Activated CD8-positive, alpha-beta T cell treated with anti-CD3 and anti-CD28 coated beads, Interleukin-2, amount 10 ng/mL, durations not matched to agents 7 days and 5 days (primary cell): ENCODE measurements at regions not wholly inside any gene's neighbourhood (a gene's known extent, or its start where the extent isn't known, plus 50 kb on each side); places are given as distances from the start of the nearest gene placed in this dataset.
"Not testable (repeated sequence)": the region's sequence is repeated elsewhere in the genome, so short reads cannot be mapped to it uniquely, and the experiment has no call there.

ENCODE experiments used
- ATAC-seq: fragments of 150-1000 bp; cut with Tn5 transposase; one replicate; pipeline ENCODE4 v1.10.0; 2021; ENCODE audit warnings: moderate library complexity
- CTCF ChIA-PET: fragments of 350-600 bp; sonication (Branson Sonifier 250); formaldehyde crosslinking; loops from one replicate; lab custom pipeline; 2021; ENCODE audit warnings: antibody characterized with exemption; lab: Charles Lee
- POLR2A ChIA-PET: fragments of 350-600 bp; sonication (Branson Sonifier 250); formaldehyde crosslinking; loops from one replicate; lab custom pipeline; 2021; ENCODE audit warnings: antibody characterized with exemption; lab: Charles Lee
- DNase-seq: peaks from one replicate; pipeline ENCODE4 v3.0.0-alpha.2; 2020
- H3K27ac Mint-ChIP-seq: one replicate; pipeline ENCODE4 v1.8.0; 2021; ENCODE audit warnings: mild to moderate bottlenecking, mixed read lengths
- H3K27me3 Mint-ChIP-seq: one replicate; pipeline ENCODE4 v1.8.0; 2021; ENCODE audit warnings: low read depth, mixed read lengths
- H3K36me3 Mint-ChIP-seq: one replicate; pipeline ENCODE4 v1.8.0; 2021; ENCODE audit warnings: low read depth, mixed read lengths
- H3K4me1 Mint-ChIP-seq: one replicate; pipeline ENCODE4 v1.8.0; 2021; ENCODE audit warnings: low read depth, mixed read lengths
- H3K4me3 Mint-ChIP-seq: one replicate; pipeline ENCODE4 v1.8.0; 2021; ENCODE audit warnings: mild to moderate bottlenecking, mixed read lengths
- H3K9me3 Mint-ChIP-seq: one replicate; pipeline ENCODE4 v1.8.0; 2022; ENCODE audit warnings: mixed read lengths; ENCODE audit not compliant: insufficient read depth

DNA sequence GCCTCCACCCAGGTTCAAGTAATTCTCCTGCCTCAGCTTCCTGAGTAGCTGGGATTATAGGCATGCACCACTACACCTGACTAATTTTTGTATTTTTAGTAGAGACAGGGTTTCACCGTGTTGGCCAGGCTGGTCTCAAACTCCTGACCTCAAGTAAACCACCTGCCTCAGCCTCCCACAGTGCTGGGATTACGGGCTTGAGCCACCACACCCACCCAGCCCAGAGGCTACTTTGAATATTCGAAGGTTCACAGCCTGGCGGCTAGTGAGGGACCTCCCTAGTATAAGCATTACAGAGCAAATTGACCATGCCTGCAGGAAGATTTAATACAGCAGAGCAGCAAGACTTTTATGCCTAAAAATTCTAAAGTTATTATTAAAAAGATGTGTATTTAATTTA lies 86.6 kb downstream of the SEPTIN7 start:
- H3K36me3 Mint-ChIP-seq: peaks cover 56% of the 10 kb centered on the region
- H3K27ac Mint-ChIP-seq, H3K27me3 Mint-ChIP-seq, H3K4me1 Mint-ChIP-seq, ATAC-seq, DNase-seq, H3K9me3 Mint-ChIP-seq, CTCF ChIA-PET, H3K4me3 Mint-ChIP-seq, POLR2A ChIA-PET: not testable (repeated sequence)

GRCh38 chr7:35889001-35889400 lies 88.1 kb downstream of the SEPTIN7 start:
- H3K27ac Mint-ChIP-seq: no peak overlapping the region
- H3K36me3 Mint-ChIP-seq: peaks cover 55% of the 10 kb centered on the region
- no peak overlapping the region for H3K4me3 Mint-ChIP-seq
- no peaks in the 10 kb centered on the region for H3K9me3 Mint-ChIP-seq
- DNase-seq: no peak
- H3K4me1 Mint-ChIP-seq: peaks cover 3% of the 10 kb centered on the region
- ChIA-PET POLR2A (interaction anchor here (0.6 kb wide), 1 partner anchor 441 kb away, joined by 4 read pairs; no protein-coding TSS in a partner anchor), CTCF (no interaction called here)
- no peak for ATAC-seq
- no peaks in the 10 kb centered on the region for H3K27me3 Mint-ChIP-seq

DNA sequence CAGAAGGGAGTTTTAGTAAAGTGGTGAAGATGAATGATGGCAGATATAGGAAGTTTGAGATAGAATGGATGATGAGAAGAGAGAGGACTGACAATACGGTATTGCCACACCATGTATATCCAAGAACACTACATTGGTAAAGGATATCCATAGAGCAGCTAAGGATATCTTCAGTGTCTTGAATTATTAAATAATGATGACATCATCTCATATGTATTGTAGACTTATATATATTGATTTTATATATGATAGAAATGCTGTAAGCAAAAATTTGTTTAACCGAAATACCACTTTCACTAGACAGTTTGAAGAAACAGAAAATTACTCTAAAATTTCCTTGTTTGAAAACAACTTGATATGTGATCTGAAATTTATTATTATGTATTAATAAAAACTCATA lies 89.0 kb downstream of the SEPTIN7 start:
- ATAC-seq: no peak
- no peaks in the 10 kb centered on the region for H3K9me3 Mint-ChIP-seq
- no peak for DNase-seq
- ChIA-PET POLR2A (no interaction called here), CTCF (interaction anchor here (2.6 kb wide), 1 partner anchor 17 kb away, joined by 10 read pairs; no protein-coding TSS in a partner anchor)
- H3K27me3 Mint-ChIP-seq: no peaks in the 10 kb centered on the region
- H3K27ac Mint-ChIP-seq: no peak overlapping the region
- H3K36me3 Mint-ChIP-seq: peaks cover 54% of the 10 kb centered on the region
- H3K4me1 Mint-ChIP-seq: peaks cover 7% of the 10 kb centered on the region
- H3K4me3 Mint-ChIP-seq: no peak overlapping the region

- Mint-ChIP-seq H3K4me3 (no peak overlapping the region), H3K36me3 (peaks cover 52% of the 10 kb centered on the region), H3K9me3 (no peaks in the 10 kb centered on the region), H3K27ac (no peak overlapping the region), H3K27me3 (no peaks in the 10 kb centered on the region), H3K4me1 (peaks cover 10% of the 10 kb centered on the region)
- no peak for DNase-seq
- ATAC-seq: no peak
- ChIA-PET CTCF (interaction anchor here (2.6 kb wide), 1 partner anchor 16 kb away, joined by 10 read pairs; no protein-coding TSS in a partner anchor), POLR2A (interaction anchor here (1.0 to 1.2 kb wide), 2 partner anchors 196 to 198 kb away, joined by 4 read pairs; no protein-coding TSS in a partner anchor)
These were observed 90.4 kb downstream of the SEPTIN7 start for GRCh38 chr7:35891004-35891830.

- Mint-ChIP-seq H3K4me1 (peaks cover 11% of the 10 kb centered on the region), H3K4me3 (no peak overlapping the region), H3K36me3 (peaks cover 47% of the 10 kb centered on the region), H3K27me3 (no peaks in the 10 kb centered on the region), H3K9me3 (no peaks in the 10 kb centered on the region), H3K27ac (no peak overlapping the region)
- ChIA-PET POLR2A (no interaction called here), CTCF (no interaction called here)
- no peak for DNase-seq
- no peak for ATAC-seq
These were observed 92.8 kb downstream of the SEPTIN7 start for GRCh38 chr7:35893649-35894048.

DNA sequence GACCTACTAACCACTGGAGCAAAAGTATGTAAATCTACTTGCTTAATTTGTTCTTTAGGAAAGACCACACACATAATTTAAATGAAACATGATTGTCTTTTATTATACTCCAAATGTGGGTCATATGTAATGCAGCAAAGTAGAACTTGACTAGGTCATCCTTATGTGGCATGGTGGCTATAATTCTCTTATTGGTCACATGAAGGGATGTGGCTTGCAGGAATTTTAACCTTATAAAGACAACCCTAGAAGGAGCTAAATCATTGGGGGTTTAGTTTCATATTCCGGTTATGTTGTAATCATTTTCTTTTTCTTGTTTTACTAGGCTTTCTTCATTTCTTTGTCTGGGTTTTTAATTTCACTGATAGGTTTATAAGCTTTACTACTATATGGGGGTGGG lies 93.9 kb downstream of the SEPTIN7 start:
- Mint-ChIP-seq H3K27ac (no peak overlapping the region), H3K4me1 (peaks cover 11% of the 10 kb centered on the region), H3K4me3 (no peak overlapping the region), H3K9me3 (no peaks in the 10 kb centered on the region), H3K27me3 (no peaks in the 10 kb centered on the region), H3K36me3 (peaks cover 40% of the 10 kb centered on the region)
- ChIA-PET POLR2A (no interaction called here), CTCF (interaction anchor here (1.0 to 1.2 kb wide), 2 partner anchors 12 to 38 kb away, joined by 3 read pairs; no protein-coding TSS in a partner anchor)
- DNase-seq (no peak), ATAC-seq (no peak)

GRCh38 chr7:35900651-35901050 lies 99.8 kb downstream of the SEPTIN7 start:
- ChIA-PET CTCF (no interaction called here), POLR2A (no interaction called here)
- Mint-ChIP-seq H3K27ac (no peak overlapping the region), H3K27me3 (no peaks in the 10 kb centered on the region), H3K4me1 (peaks cover 4% of the 10 kb centered on the region), H3K4me3 (no peak overlapping the region), H3K36me3 (peaks cover 39% of the 10 kb centered on the region), H3K9me3 (no peaks in the 10 kb centered on the region)
- no peak for ATAC-seq
- DNase-seq: no peak

GRCh38 chr7:35905555-35905954 lies 104.7 kb downstream of the SEPTIN7 start:
- Mint-ChIP-seq H3K4me3 (no peak overlapping the region), H3K4me1 (peaks cover 13% of the 10 kb centered on the region), H3K36me3 (peaks cover 30% of the 10 kb centered on the region), H3K27ac (no peak overlapping the region), H3K27me3 (no peaks in the 10 kb centered on the region), H3K9me3 (no peaks in the 10 kb centered on the region)
- no peak for DNase-seq
- ChIA-PET POLR2A (no interaction called here), CTCF (interaction anchor here (0.7 to 1.5 kb wide), 4 partner anchors 13 to 281 kb away, joined by 3 to 6 read pairs (median 4); partner anchors contain the start of gene SEPTIN7)
- no peak for ATAC-seq

DNA sequence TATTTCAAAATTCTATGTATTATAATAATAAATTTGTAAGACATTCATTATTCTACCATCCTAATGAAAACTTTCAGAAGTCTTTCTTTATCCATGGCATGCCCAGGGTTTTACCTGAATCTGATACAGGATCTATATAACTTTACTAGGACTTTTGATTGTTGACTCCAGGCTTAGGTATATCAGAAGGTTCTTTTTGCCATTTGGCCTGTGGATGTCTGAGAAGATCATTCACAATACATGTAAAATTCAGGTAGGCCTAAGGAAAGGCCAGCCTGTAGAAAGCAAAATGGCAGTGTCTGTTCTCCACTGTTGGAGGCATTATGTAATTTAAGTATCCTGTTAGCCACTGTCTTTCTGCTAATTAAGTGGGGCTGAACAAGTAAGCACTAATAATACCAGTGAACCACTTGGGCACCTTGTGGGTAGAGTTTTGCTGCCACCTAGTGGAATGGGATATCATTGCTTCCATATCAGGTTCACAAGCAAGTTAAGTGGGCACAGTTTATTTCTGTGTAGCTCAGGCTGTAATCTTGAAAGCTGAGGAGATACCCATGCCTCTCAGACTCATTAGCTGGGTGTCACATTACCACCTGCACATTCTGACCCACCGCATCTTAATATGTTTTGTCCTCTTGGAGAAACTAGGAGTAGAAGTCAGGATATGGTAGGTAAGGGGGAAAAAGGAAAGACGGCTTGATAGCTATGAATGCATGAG lies 105.5 kb downstream of the SEPTIN7 start:
- H3K27ac Mint-ChIP-seq: no peak overlapping the region
- peaks cover 34% of the 10 kb centered on the region for H3K36me3 Mint-ChIP-seq
- POLR2A ChIA-PET: interaction anchor here (0.7 kb wide), 1 partner anchor 45 kb away, joined by 4 read pairs; no protein-coding TSS in a partner anchor
- no peaks in the 10 kb centered on the region for H3K9me3 Mint-ChIP-seq
- ATAC-seq (peak; percentile 85), DNase-seq (peak; percentile 80)
- H3K4me1 Mint-ChIP-seq: peaks cover 13% of the 10 kb centered on the region
- H3K4me3 Mint-ChIP-seq: no peak overlapping the region
- CTCF ChIA-PET: interaction anchor here (0.6 to 2.1 kb wide), 39 partner anchors 10 to 491 kb away, joined by 3 to 22 read pairs (median 4); no protein-coding TSS in a partner anchor
- no peaks in the 10 kb centered on the region for H3K27me3 Mint-ChIP-seq

- peaks cover 9% of the 10 kb centered on the region for H3K9me3 Mint-ChIP-seq
- ATAC-seq (no peak), DNase-seq (no peak)
- H3K4me3 Mint-ChIP-seq: no peak overlapping the region
- POLR2A ChIA-PET: interaction anchor here (1.5 kb wide), 1 partner anchor 108 kb away, joined by 4 read pairs; the partner anchor contains the start of gene SEPTIN7
- no peak overlapping the region for H3K27ac Mint-ChIP-seq
- no peaks in the 10 kb centered on the region for H3K27me3 Mint-ChIP-seq
- peaks cover 13% of the 10 kb centered on the region for H3K4me1 Mint-ChIP-seq
- CTCF ChIA-PET: interaction anchor here (0.9 to 2.1 kb wide), 5 partner anchors 8 to 212 kb away, joined by 3 to 9 read pairs (median 4); no protein-coding TSS in a partner anchor
- H3K36me3 Mint-ChIP-seq: peaks cover 39% of the 10 kb centered on the region
These were observed 107.7 kb downstream of the SEPTIN7 start for GRCh38 chr7:35908331-35909216.

- H3K4me1 Mint-ChIP-seq: peaks cover 13% of the 10 kb centered on the region
- H3K9me3 Mint-ChIP-seq: peaks cover 9% of the 10 kb centered on the region
- no peak for DNase-seq
- H3K27ac Mint-ChIP-seq: no peak overlapping the region
- H3K36me3 Mint-ChIP-seq: peaks cover 31% of the 10 kb centered on the region
- no peak for ATAC-seq
- CTCF ChIA-PET: interaction anchor here (0.9 to 1.6 kb wide), 4 partner anchors 66 to 200 kb away, joined by 3 to 6 read pairs (median 3); no protein-coding TSS in a partner anchor
- POLR2A ChIA-PET: interaction anchor here (0.5 to 0.6 kb wide), 2 partner anchors 82 to 368 kb away, joined by 3 to 4 read pairs; no protein-coding TSS in a partner anchor
- no peaks in the 10 kb centered on the region for H3K27me3 Mint-ChIP-seq
- no peak overlapping the region for H3K4me3 Mint-ChIP-seq
These were observed 109.1 kb downstream of the SEPTIN7 start for GRCh38 chr7:35909870-35910357.
